Colonic mucosa (tissue), 4 donors: ENCODE measurements at regions not wholly inside any gene's neighbourhood (a gene's known extent, or its start where the extent isn't known, plus 50 kb on each side); places are given as distances from the start of the nearest gene placed in this dataset.

Experiments used
- DNase-seq: peaks from one replicate; pipeline ENCODE4 v3.0.0-alpha.2; 2020
- H3K27ac ChIP-seq: fragments of 200-600 bp; one replicate; pipeline ENCODE4 v1.8.0; 2021
- H3K27me3 ChIP-seq: fragments of 200-600 bp; one replicate; pipeline ENCODE4 v1.8.0; 2021
- H3K36me3 ChIP-seq: fragments of 200-600 bp; one replicate; pipeline ENCODE4 v1.8.0; 2021
- H3K4me1 ChIP-seq: fragments of 200-600 bp; one replicate; pipeline ENCODE4 v1.8.0; 2021; ENCODE audit warnings: mild to moderate bottlenecking
- H3K4me3 ChIP-seq: fragments of 200-600 bp; one replicate; pipeline ENCODE4 v1.8.0; 2021
- H3K9ac ChIP-seq, 2 donors: one replicate each; pipeline ENCODE4 v1.7.0; 2013; ENCODE audit warnings: control low read depth in 2 of 2, low read depth in 2 of 2, low read length in 2 of 2
- H3K9me3 ChIP-seq: fragments of 200-600 bp; one replicate; pipeline ENCODE4 v1.8.0; 2021
- CTCF ChIP-seq: fragments of 200-600 bp; IDR thresholded peaks from one replicate; pipeline ENCODE4 v1.8.0; 2022; ENCODE audit warnings: antibody characterized with exemption, mild to moderate bottlenecking
- intact Hi-C: fragments of 100-400 bp; cut with DNase I; formaldehyde crosslinking; loops from one replicate; pipeline ENCODE4 v1.14.1; 2022
- donor health status: healthy.
- donor health status: DM: no; HTN: no; CAD: no.
- donor health status: DM: no; HTN: no; CAD: no.

GRCh38 chr7:47044625-47045024 is 537.3 kb downstream of the TNS3 start:
- Histone ChIP-seq H3K27ac (no peak overlapping the region), H3K4me3 (no peak overlapping the region), H3K36me3 (no peaks in the 10 kb centered on the region), H3K27me3 (no peaks in the 10 kb centered on the region), H3K4me1 (no peaks in the 10 kb centered on the region), H3K9me3 (no peaks in the 10 kb centered on the region), H3K9ac (no peak overlapping the region)
- intact Hi-C loops, result no loop called here
- no peak for DNase-seq
- no peak for TF ChIP-seq CTCF

GRCh38 chr7:47043304-47043703 is 538.6 kb downstream of the TNS3 start:
- H3K9me3 ChIP-seq, result no peaks in the 10 kb centered on the region
- no peak overlapping the region for H3K27ac ChIP-seq
- H3K9ac ChIP-seq, result no peak overlapping the region
- H3K4me3 ChIP-seq, result no peak overlapping the region
- intact Hi-C loops, result no loop called here
- H3K4me1 ChIP-seq, result no peaks in the 10 kb centered on the region
- no peaks in the 10 kb centered on the region for H3K27me3 ChIP-seq
- no peak for TF ChIP-seq CTCF
- no peaks in the 10 kb centered on the region for H3K36me3 ChIP-seq
- DNase-seq, result no peak

GRCh38 chr7:47042669-47043068 is 539.2 kb downstream of the TNS3 start:
- no peaks in the 10 kb centered on the region for H3K9me3 ChIP-seq
- no peak overlapping the region for H3K27ac ChIP-seq
- H3K4me1 ChIP-seq, result no peaks in the 10 kb centered on the region
- no peak overlapping the region for H3K4me3 ChIP-seq
- intact Hi-C loops, result no loop called here
- no peak overlapping the region for H3K9ac ChIP-seq
- DNase-seq, result no peak
- no peak for TF ChIP-seq CTCF
- H3K27me3 ChIP-seq, result no peaks in the 10 kb centered on the region
- no peaks in the 10 kb centered on the region for H3K36me3 ChIP-seq

- Histone ChIP-seq H3K4me3 (no peak overlapping the region), H3K27me3 (no peaks in the 10 kb centered on the region), H3K4me1 (no peaks in the 10 kb centered on the region), H3K36me3 (no peaks in the 10 kb centered on the region), H3K9me3 (no peaks in the 10 kb centered on the region), H3K27ac (no peak overlapping the region), H3K9ac (no peak overlapping the region)
- no peak for TF ChIP-seq CTCF
- DNase-seq, result no peak
- intact Hi-C loops, result no loop called here
These were observed 541.0 kb downstream of the TNS3 start for GRCh38 chr7:47040795-47041347.

- H3K9ac ChIP-seq, result no peak overlapping the region
- no peak overlapping the region for H3K4me3 ChIP-seq
- no peaks in the 10 kb centered on the region for H3K9me3 ChIP-seq
- no peaks in the 10 kb centered on the region for H3K4me1 ChIP-seq
- TF ChIP-seq CTCF, result no peak
- no peak overlapping the region for H3K27ac ChIP-seq
- intact Hi-C loops, result no loop called here
- H3K36me3 ChIP-seq, result no peaks in the 10 kb centered on the region
- H3K27me3 ChIP-seq, result no peaks in the 10 kb centered on the region
- no peak for DNase-seq
These were observed 542.0 kb downstream of the TNS3 start for GRCh38 chr7:47039904-47040303.
